Hematopoietic multipotent progenitor cell treated with erythropoietin and hydrocortisone succinate and interleukin-3 and kit ligand, for 8 days (in vitro differentiated cells): ENCODE measurements at regions not wholly inside any gene's neighbourhood (a gene's known extent, or its start where the extent isn't known, plus 50 kb on each side); places are given as distances from the start of the nearest gene placed in this dataset.
"Not testable (repeated sequence)": the region's sequence is repeated elsewhere in the genome, so short reads cannot be mapped to it uniquely, and the experiment has no call there.

ENCODE experiments used
- DNase-seq: peaks from one replicate; pipeline ENCODE4 v3.0.0-alpha.2; 2015

GRCh38 chr2:36035137-36035536, 320.4 kb upstream of the CRIM1 start:
- no peak for DNase-seq

- DNase-seq, result no peak
These were observed 323.5 kb upstream of the CRIM1 start for GRCh38 chr2:36032046-36032445.

GRCh38 chr2:36031471-36031870, 324.1 kb upstream of the CRIM1 start:
- DNase-seq, result no peak

GRCh38 chr2:36027616-36028015, 328.0 kb upstream of the CRIM1 start:
- DNase-seq, result no peak

- DNase-seq, result no peak
These were observed 342.5 kb upstream of the CRIM1 start for GRCh38 chr2:36013064-36013463.

- DNase-seq, result no peak
These were observed 349.1 kb upstream of the CRIM1 start for GRCh38 chr2:36006444-36006843.

GRCh38 chr2:36002941-36003340, 352.6 kb upstream of the CRIM1 start:
- DNase-seq, result peak; percentile 4

GRCh38 chr2:35997488-35997887, 358.1 kb upstream of the CRIM1 start:
- DNase-seq, result no peak

GRCh38 chr2:35989503-35989902, 366.1 kb upstream of the CRIM1 start:
- no peak for DNase-seq

- DNase-seq, result no peak
These were observed 366.5 kb upstream of the CRIM1 start for GRCh38 chr2:35989040-35989439.

GRCh38 chr2:35986871-35987270, 368.7 kb upstream of the CRIM1 start:
- no peak for DNase-seq

GRCh38 chr2:35978218-35978617, 377.4 kb upstream of the CRIM1 start:
- no peak for DNase-seq

GRCh38 chr2:35976611-35977010, 379.0 kb upstream of the CRIM1 start:
- no peak for DNase-seq

- no peak for DNase-seq
These were observed 381.8 kb upstream of the CRIM1 start for GRCh38 chr2:35973737-35974132.

GRCh38 chr2:35973132-35973736, 382.3 kb upstream of the CRIM1 start:
- DNase-seq, result peak; percentile 9

GRCh38 chr2:35963824-35964223, 391.8 kb upstream of the CRIM1 start:
- no peak for DNase-seq

GRCh38 chr2:35963357-35963756, 392.2 kb upstream of the CRIM1 start:
- no peak for DNase-seq

GRCh38 chr2:35962585-35963146, 392.9 kb upstream of the CRIM1 start:
- DNase-seq, result no peak

- DNase-seq, result no peak
These were observed 395.0 kb upstream of the CRIM1 start for GRCh38 chr2:35960596-35960995.

GRCh38 chr2:35957053-35957452, 398.5 kb upstream of the CRIM1 start:
- DNase-seq, result not testable (repeated sequence)

- no peak for DNase-seq
These were observed 409.1 kb upstream of the CRIM1 start for GRCh38 chr2:35946478-35946877.

- DNase-seq, result no peak
These were observed 416.7 kb upstream of the CRIM1 start for GRCh38 chr2:35938838-35939237.

- DNase-seq, result no peak
These were observed 422.5 kb upstream of the CRIM1 start for GRCh38 chr2:35933031-35933430.

GRCh38 chr2:35932276-35932963, 423.2 kb upstream of the CRIM1 start:
- DNase-seq, result no peak

- DNase-seq, result no peak
These were observed 424.0 kb upstream of the CRIM1 start for GRCh38 chr2:35931626-35932025.
